ENCODE measurements at regions not wholly inside any gene's neighbourhood (a gene's known extent, or its start where the extent isn't known, plus 50 kb on each side); places are given as distances from the start of the nearest gene placed in this dataset.

- H3K36me3 ChIP-seq = no peaks in the 10 kb centered on the region
- 46 to 52% methylated on average over 9 to 10 of the region's 10 CpGs for WGBS, 2 donors (ENCODE audit: low coverage in 1 of 2)
- H3K27me3 ChIP-seq = peaks cover 28% of the 10 kb centered on the region
- H3K9me3 ChIP-seq = peaks cover 0 to 15% (median 0%) of the 10 kb centered on the region in 3 donors
- ATAC-seq = no peak
- TF ChIP-seq CTCF (IDR thresholded peaks at IDR 0.05) = no peak
- no peak for TF ChIP-seq POLR2A (IDR thresholded peaks at IDR 0.05)
- no peak for TF ChIP-seq EP300 (IDR thresholded peaks at IDR 0.05)
- TF ChIP-seq POLR2AphosphoS5 (IDR thresholded peaks at IDR 0.05) = no peak
- no peaks in the 10 kb centered on the region for H3K4me1 ChIP-seq
- no peak overlapping the region for H3K27ac ChIP-seq
- no peak overlapping the region for H3K4me3 ChIP-seq
These were observed 192.0 kb downstream of the IRX1 start for GRCh38 chr5:3787604-3788003.

GRCh38 chr5:3789519-3790193 is 194.0 kb downstream of the IRX1 start:
- 54 to 73% methylated on average over 4 to 7 of the region's 14 CpGs for WGBS, 2 donors (ENCODE audit: low coverage in 1 of 2)
- TF ChIP-seq CTCF (IDR thresholded peaks at IDR 0.05) = no peak
- no peak for TF ChIP-seq POLR2A (IDR thresholded peaks at IDR 0.05)
- no peak for TF ChIP-seq POLR2AphosphoS5 (IDR thresholded peaks at IDR 0.05)
- TF ChIP-seq EP300 (IDR thresholded peaks at IDR 0.05) = no peak
- H3K4me3 ChIP-seq = no peak overlapping the region
- peaks cover 0 to 15% (median 0%) of the 10 kb centered on the region in 3 donors for H3K9me3 ChIP-seq
- no peak overlapping the region for H3K27ac ChIP-seq
- no peaks in the 10 kb centered on the region for H3K4me1 ChIP-seq
- H3K36me3 ChIP-seq = no peaks in the 10 kb centered on the region
- H3K27me3 ChIP-seq = peaks cover 28% of the 10 kb centered on the region
- no peak for ATAC-seq

- no peak for TF ChIP-seq POLR2AphosphoS5 (IDR thresholded peaks at IDR 0.05)
- TF ChIP-seq POLR2A (IDR thresholded peaks at IDR 0.05) = no peak
- no peak for TF ChIP-seq EP300 (IDR thresholded peaks at IDR 0.05)
- no peak for TF ChIP-seq CTCF (IDR thresholded peaks at IDR 0.05)
- Histone ChIP-seq H3K27ac (no peak overlapping the region), H3K4me3 (no peak overlapping the region), H3K4me1 (no peaks in the 10 kb centered on the region), H3K27me3 (peaks cover 25% of the 10 kb centered on the region), H3K9me3 (no peaks in the 10 kb centered on the region), H3K36me3 (no peaks in the 10 kb centered on the region)
- ATAC-seq = no peak
- WGBS, 2 donors (ENCODE audit: low coverage in 1 of 2) = 60 to 63% methylated on average over 1 of the region's 1 CpG
These were observed 197.5 kb downstream of the IRX1 start for GRCh38 chr5:3793162-3793561.

GRCh38 chr5:3794611-3795010 is 199.0 kb downstream of the IRX1 start:
- ATAC-seq = no peak
- Histone ChIP-seq H3K27me3 (peaks cover 15% of the 10 kb centered on the region), H3K4me3 (no peak overlapping the region), H3K9me3 (no peaks in the 10 kb centered on the region), H3K4me1 (no peaks in the 10 kb centered on the region), H3K27ac (no peak overlapping the region), H3K36me3 (no peaks in the 10 kb centered on the region)
- TF ChIP-seq POLR2A (IDR thresholded peaks at IDR 0.05) (no peak), POLR2AphosphoS5 (IDR thresholded peaks at IDR 0.05) (no peak), CTCF (IDR thresholded peaks at IDR 0.05) (no peak), EP300 (IDR thresholded peaks at IDR 0.05) (no peak)
- WGBS, 2 donors (ENCODE audit: low coverage in 1 of 2) = 88 to 100% methylated on average over 1 of the region's 1 CpG

GRCh38 chr5:3796736-3797135 is 201.1 kb downstream of the IRX1 start:
- Histone ChIP-seq H3K36me3 (no peaks in the 10 kb centered on the region), H3K9me3 (no peaks in the 10 kb centered on the region), H3K27me3 (no peaks in the 10 kb centered on the region), H3K27ac (no peak overlapping the region), H3K4me3 (no peak overlapping the region), H3K4me1 (no peaks in the 10 kb centered on the region)
- TF ChIP-seq POLR2AphosphoS5 (IDR thresholded peaks at IDR 0.05) (no peak), EP300 (IDR thresholded peaks at IDR 0.05) (no peak), POLR2A (IDR thresholded peaks at IDR 0.05) (no peak), CTCF (IDR thresholded peaks at IDR 0.05) (no peak)
- 71 to 95% methylated on average over 2 to 3 of the region's 3 CpGs for WGBS, 2 donors (ENCODE audit: low coverage in 1 of 2)
- ATAC-seq = no peak
